Motor neuron (in vitro differentiated cells): ENCODE measurements at regions not wholly inside any gene's neighbourhood (a gene's known extent, or its start where the extent isn't known, plus 50 kb on each side); places are given as distances from the start of the nearest gene placed in this dataset.

Experiments
- ATAC-seq, 8 experiments: fragments of 200-7000 bp; cut with Tn5 transposase; replicated peaks in 6 of 8; 2 replicates each; pipeline ENCODE4 v1.8.0; 2021; ENCODE audit warnings: mild to moderate bottlenecking in 8 of 8, moderate library complexity in 8 of 8
- H3K27ac ChIP-seq, 2 donors: fragments of 250-450 bp; sonication (Bioruptor Pico); 2 replicates each; pipeline ENCODE4 v1.9.0; 2021; ENCODE audit warnings: antibody characterized with exemption in 2 of 2, mild to moderate bottlenecking in 2 of 2, moderate library complexity in 1 of 2
- H3K4me1 ChIP-seq, 2 donors: fragments of 250-450 bp; sonication (Bioruptor Pico); replicated peaks in 1 of 2; 2 replicates each; pipeline ENCODE4 v1.6.1; 2021; ENCODE audit warnings: antibody characterized with exemption in 2 of 2, mild to moderate bottlenecking in 2 of 2, moderate library complexity in 1 of 2
- H3K4me3 ChIP-seq, 5 donors: fragments of 250-450 bp; sonication (Bioruptor Pico); 2 replicates each; pipeline ENCODE4 v1.9.0; 2021; ENCODE audit warnings: antibody characterized with exemption in 5 of 5, mild to moderate bottlenecking in 5 of 5, moderate library complexity in 4 of 5
- WGBS, 10 experiments: fragments of 450-650 bp; shearing (Covaris generic); methylation state at CpG; one replicate each; pipeline ENCODE4 v1.0.0; 2022; 5-methylcytosine and 5-hydroxymethylcytosine counted together
- in situ Hi-C, 9 experiments: fragments of 400-800 bp; cut with MboI; loops; one replicate each; pipeline ENCODE4 v1.15.0; 2021; ENCODE audit warnings: low sequenced_read_pairs in 9 of 9, low pct_unique_long_range_greater_than_20kb in 2 of 9; ENCODE audit not compliant: unreplicated experiment in 9 of 9

DNA sequence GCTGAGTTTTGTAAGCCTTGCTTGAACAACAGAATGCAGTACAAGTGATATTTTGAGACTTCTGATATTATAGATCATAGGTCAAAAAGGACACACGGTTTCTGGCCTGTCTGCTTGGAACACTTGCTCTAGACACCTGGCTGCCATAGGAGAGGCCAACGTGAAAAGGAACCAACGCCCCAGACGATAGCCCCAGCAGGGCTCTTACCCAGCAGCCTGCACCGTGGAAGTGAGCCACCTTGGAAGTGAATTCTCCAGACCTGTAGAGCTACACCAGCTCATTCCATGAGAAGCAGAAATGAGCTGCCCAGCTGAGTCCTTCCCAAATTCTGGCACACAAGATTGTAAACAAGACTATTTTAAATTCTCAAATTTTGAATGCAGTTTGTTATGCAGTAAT, 323.1 kb downstream of the FBXO8 start:
- in situ Hi-C loops: no loop called here
- H3K4me1 ChIP-seq: no peaks in the 10 kb centered on the region
- no peak for ATAC-seq

DNA sequence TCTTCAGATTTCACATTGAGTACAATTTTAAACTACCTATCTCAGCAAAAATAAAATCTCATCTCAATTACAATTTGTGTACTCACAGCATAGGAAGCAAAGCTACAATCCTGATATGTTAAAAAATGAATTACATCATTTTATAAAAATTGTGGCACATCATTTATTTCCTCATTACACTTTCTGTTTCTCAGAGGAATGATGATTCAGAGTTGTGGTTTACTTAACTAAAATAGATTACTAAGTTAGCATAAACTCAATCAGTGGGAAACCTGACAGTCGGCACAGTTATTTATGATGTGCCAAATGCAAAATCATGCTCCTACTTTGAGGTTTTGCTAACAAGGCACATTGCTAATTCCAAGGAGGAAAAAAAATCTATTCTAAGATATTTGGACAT, 325.0 kb downstream of the FBXO8 start:
- in situ Hi-C loops: no loop called here
- no peak overlapping the region for H3K4me3 ChIP-seq
- ATAC-seq: peak in 1 of 8 experiments; percentile 72
- H3K27ac ChIP-seq: no peak overlapping the region
- 0 to 91% (median 21%) methylated on average over 1 of the region's 1 CpG; no CpG with 5 or more reads in 2 of the 10 experiments for WGBS, 10 experiments
- H3K4me1 ChIP-seq: no peaks in the 10 kb centered on the region

More for the DNA sequence above, 323.1 kb downstream of the FBXO8 start:
- Histone ChIP-seq H3K27ac (no peak overlapping the region), H3K4me3 (no peak overlapping the region)
- 22 to 85% (median 70%) methylated on average over 2 to 5 of the region's 5 CpGs; no CpG with 5 or more reads in 4 of the 10 experiments for WGBS, 10 experiments

DNA sequence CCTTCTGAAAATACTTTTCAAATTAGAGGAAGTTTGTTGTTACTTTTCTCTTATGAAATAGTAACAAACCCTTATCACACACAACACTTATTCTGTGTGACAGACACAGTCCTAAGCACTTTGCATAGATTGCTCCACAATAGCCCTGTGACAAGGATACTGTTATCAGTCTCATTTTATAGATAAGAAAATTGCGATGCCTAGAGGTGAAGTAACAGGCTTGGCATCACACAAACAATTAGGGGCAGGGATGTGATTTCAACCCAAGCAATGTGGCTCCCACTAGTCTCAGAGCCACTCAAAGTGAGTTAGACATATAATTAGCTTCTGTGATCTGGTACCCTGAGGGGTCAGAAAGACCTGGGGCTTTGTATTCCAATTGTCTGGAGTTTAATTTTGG, 339.9 kb downstream of the FBXO8 start:
- H3K4me3 ChIP-seq: no peak overlapping the region
- H3K4me1 ChIP-seq: no peaks in the 10 kb centered on the region
- 40 to 100% (median 100%) methylated on average over 1 of the region's 1 CpG; no CpG with 5 or more reads in 5 of the 10 experiments for WGBS, 10 experiments

DNA sequence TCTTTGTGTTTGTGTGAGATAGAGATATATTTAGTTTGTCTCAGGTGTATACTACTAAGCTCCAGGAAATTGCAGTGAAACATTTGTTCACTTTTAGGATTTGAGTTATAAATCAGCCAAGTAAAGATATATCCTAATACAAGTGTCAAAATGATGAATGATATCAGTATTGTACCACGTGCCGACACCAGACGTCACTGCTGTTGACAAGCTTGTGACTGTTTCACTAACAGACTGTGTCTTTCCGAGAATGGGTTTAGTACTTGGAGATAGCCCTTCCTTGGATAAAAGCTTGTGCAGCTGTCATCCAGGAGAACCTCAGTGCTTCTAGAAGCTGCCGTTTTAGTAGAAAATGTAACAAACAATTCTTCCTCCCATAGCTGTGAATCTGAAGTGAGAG, 343.3 kb downstream of the FBXO8 start:
- Histone ChIP-seq H3K4me3 (no peak overlapping the region), H3K4me1 (peaks cover 6 to 19% of the 10 kb centered on the region in 2 donors), H3K27ac (no peak overlapping the region)
- no peak for ATAC-seq
- in situ Hi-C loops: no loop called here
- WGBS, 10 experiments: 0 to 93% (median 72%) methylated on average over 1 to 5 of the region's 5 CpGs; no CpG with 5 or more reads in 3 of the 10 experiments

More for the DNA sequence above, 339.9 kb downstream of the FBXO8 start:
- no peak overlapping the region for H3K27ac ChIP-seq
- no peak for ATAC-seq
- in situ Hi-C loops: no loop called here

DNA sequence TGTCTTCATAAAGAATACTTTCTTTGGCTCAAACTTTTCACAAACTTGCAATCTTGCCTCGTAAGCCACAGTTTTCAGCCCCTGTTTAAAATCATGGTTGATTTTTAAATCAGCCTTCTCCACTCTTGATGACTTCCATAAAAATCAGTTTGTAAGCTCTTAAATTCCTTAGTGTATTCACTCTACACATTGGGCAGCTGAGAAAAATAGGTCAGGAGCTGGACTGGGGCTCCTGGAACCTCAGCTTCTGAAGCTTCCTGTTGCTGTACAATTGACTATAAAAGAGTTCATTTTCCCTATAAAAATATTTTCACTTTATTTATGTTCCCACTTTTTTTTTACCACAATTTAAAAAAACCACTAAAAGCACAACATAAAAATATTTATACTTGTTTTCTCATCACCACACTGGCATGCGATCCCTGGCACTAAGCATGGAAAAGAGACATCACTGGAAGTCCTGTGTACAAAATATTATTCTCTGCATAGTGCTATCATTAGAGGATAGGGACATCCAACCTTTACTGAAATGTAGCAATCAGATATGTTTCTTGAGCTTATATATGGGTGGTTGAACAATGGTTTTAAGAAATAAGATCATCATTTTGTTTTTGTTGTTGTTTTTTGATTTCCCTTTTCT, 345.7 kb downstream of the FBXO8 start:
- H3K27ac ChIP-seq: no peak overlapping the region
- in situ Hi-C loops: no loop called here
- H3K4me1 ChIP-seq: peaks cover 8 to 23% of the 10 kb centered on the region in 2 donors
- 0 to 86% (median 63%) methylated on average over 1 to 2 of the region's 2 CpGs for WGBS, 10 experiments
- H3K4me3 ChIP-seq: no peak overlapping the region
- no peak for ATAC-seq

DNA sequence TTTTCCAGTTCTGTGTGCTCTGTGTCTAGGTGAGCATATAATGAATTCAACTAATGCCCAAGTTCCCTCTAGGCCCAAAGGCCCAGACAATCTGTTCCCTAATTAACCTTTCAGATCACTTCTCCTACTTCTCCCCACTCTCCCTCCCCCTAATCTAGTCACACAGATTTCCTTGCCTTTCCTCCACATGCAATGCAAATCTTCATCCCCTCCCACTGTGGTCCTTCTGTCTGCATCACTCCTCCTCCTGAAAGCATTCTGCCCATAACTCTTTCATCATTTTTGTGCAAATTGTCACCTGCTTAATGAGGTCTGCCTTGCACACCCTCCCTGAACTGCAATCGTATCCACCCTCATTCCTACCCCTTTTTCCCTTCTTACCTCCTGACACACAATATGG, 346.6 kb downstream of the FBXO8 start:
- in situ Hi-C loops: no loop called here
- Histone ChIP-seq H3K27ac (no peak overlapping the region), H3K4me3 (no peak overlapping the region), H3K4me1 (peaks cover 8 to 23% of the 10 kb centered on the region in 2 donors)
- peak in 4 of 8 experiments; percentile 29 to 78 (median 52) for ATAC-seq
- WGBS, 10 experiments: 0 to 38% (median 0%) methylated on average over 1 of the region's 1 CpG; no CpG with 5 or more reads in 3 of the 10 experiments

DNA sequence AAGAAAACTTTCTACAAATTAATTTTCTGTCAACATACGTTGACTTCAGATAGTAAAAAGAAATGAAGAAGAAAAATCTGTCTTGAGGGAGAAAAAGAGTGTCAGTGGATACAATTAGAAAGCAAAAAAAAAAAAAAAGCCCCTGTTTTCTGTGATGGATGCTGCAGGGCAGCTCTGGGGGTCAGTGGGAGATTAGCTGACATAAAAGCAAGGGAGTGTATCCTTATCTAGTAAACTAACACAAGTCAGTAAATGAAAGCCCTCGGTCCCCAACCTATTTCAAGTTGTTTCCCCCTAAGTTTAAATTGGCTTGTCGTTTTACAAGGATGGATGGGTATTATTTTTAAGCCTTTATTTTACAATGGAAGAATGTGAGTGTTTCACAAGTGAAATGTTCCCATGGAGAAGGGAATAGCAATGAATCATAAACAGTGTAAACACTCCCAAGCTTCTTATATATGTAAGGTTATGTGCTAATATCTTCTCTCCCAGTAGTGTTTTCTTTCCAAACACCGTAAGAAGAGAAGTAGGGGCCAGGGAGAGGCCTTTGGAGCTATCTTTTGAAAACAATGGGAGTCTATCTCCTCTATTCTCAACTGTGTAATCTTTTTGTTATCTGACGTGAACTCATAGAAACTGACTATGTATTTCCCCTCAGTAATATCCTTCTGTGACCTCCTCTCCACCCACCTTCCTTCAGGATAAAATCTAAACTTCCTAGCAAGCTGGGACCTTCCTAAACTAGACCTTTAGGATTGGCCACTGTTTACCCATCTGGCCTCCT, 347.7 kb downstream of the FBXO8 start:
- H3K4me3 ChIP-seq: no peak overlapping the region
- H3K27ac ChIP-seq: no peak overlapping the region
- no peak for ATAC-seq
- 10 to 69% (median 47%) methylated on average over 1 to 5 of the region's 5 CpGs for WGBS, 10 experiments
- in situ Hi-C loops: no loop called here
- peaks cover 8 to 26% of the 10 kb centered on the region in 2 donors for H3K4me1 ChIP-seq

DNA sequence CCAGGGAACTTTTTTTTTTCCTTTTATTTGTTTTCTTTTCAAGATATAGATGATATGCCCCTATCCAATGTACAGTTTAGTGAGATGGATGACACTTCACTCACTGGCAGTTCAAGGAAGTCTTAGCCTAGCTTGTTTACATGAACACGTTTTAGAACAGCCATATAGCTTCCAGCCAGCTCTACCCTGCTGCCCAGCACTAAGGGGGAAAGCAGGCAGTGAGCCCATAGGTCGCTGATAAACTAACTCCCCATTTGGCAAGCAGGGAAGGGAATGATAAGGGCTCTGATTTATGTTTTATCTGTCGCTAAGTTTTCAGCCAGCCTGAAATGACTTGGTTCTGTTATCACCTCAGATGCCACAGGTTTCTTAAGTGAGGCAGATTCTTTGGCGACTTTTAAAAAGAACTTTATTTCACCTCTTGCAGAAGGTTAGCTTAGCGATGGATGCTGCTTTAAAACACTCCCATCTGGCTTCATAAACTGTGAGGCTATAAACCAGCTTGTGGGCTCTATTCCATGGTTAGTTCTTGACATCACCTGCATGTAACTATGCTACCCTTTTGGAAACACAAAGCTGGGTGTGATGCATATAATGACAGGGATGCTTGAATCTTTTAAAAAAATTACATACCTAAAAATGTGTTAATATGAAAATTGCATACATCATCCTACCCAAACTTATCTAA, 348.4 kb downstream of the FBXO8 start:
- Histone ChIP-seq H3K27ac (no peak overlapping the region), H3K4me3 (no peak overlapping the region), H3K4me1 (peaks cover 8 to 32% of the 10 kb centered on the region in 2 donors)
- WGBS, 10 experiments: 32 to 74% (median 53%) methylated on average over 1 to 5 of the region's 5 CpGs
- no peak for ATAC-seq
- in situ Hi-C loops: no loop called here

DNA sequence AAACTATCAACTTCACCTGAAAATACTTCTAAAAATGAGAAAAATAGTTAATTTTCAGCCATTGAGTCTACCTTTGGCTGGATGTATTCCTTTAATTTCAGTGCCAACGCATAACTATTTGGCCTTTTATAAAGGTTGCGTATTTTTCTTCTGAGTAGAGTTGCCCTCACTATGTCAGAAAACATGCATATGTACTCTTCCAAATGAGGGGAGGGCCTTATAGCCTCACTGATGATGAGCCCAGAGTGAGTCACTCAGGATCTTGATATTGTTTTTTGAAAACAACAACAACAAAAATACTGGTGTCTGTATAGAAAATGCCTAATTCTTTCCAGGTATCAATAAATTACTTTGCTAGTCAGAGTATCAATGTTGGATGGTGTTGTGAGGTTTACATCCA, 349.3 kb downstream of the FBXO8 start:
- in situ Hi-C loops: no loop called here
- WGBS, 10 experiments: 0 to 86% (median 50%) methylated on average over 1 to 2 of the region's 2 CpGs; no CpG with 5 or more reads in 1 of the 10 experiments

DNA sequence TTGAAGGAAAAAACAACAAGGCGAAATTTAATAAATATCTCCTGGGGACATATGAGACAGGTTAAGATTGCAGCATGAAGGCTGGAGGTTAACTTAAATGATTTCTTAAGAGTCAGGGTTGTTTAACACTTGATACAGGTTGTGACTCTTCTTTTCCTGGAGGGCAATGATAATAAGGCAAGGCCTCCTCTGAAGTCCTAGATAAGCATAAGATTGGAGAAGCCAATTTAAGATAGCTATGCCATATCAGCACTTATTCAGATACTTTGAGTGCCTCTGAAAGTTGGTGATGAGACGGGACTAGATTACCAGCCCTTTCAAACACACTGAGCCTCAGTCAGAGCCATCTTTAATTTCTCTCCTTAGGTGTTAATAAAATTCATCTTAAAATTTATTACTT, 350.8 kb downstream of the FBXO8 start:
- 50 to 100% (median 82%) methylated on average over 1 to 2 of the region's 2 CpGs; no CpG with 5 or more reads in 1 of the 10 experiments for WGBS, 10 experiments
- no peak overlapping the region for H3K27ac ChIP-seq
- ATAC-seq: no peak
- H3K4me3 ChIP-seq: no peak overlapping the region
- in situ Hi-C loops: no loop called here
- peaks cover 8 to 33% of the 10 kb centered on the region in 2 donors for H3K4me1 ChIP-seq

More for the DNA sequence above, 349.3 kb downstream of the FBXO8 start:
- ATAC-seq: peak in 2 of 8 experiments; percentile 65 to 85
- no peak overlapping the region for H3K4me3 ChIP-seq
- peaks cover 8 to 33% of the 10 kb centered on the region in 2 donors for H3K4me1 ChIP-seq
- H3K27ac ChIP-seq: no peak overlapping the region

DNA sequence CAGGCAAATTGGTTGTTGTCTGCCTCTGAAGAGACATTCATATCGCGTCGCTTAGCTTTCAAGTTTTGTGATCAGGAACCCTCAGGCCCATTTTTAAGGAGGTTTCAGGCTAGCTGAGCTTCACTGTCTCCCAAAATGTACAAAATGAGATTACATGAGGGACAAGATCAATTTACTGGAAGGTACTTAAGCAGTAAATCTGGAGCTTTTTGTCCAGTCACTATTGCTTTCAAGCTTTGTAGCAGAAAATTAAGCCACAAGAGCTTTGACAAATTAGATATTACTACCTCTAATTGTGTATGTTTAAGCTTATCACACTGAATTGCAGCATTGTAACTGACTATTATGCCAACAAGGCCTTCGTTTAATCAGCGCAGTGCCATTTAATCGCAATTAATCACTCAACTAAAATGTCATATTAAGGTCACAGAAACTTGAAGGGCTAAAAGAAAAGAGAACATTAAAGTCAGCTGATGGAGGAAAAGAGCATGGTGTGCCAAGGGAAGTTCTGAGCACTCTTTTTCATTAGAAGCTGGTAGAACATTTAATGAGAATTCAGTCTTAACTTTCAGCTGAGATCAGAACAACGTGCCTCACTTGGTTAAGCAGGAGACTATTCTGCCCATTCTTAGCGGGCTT, 353.0 kb downstream of the FBXO8 start:
- in situ Hi-C loops: no loop called here
- H3K4me3 ChIP-seq: no peak overlapping the region
- WGBS, 10 experiments: 75 to 100% (median 87%) methylated on average over 1 to 8 of the region's 8 CpGs
- no peak overlapping the region for H3K27ac ChIP-seq
- peak in 4 of 8 experiments; percentile 17 to 44 (median 32) for ATAC-seq
- peaks cover 3 to 16% of the 10 kb centered on the region in 2 donors for H3K4me1 ChIP-seq

DNA sequence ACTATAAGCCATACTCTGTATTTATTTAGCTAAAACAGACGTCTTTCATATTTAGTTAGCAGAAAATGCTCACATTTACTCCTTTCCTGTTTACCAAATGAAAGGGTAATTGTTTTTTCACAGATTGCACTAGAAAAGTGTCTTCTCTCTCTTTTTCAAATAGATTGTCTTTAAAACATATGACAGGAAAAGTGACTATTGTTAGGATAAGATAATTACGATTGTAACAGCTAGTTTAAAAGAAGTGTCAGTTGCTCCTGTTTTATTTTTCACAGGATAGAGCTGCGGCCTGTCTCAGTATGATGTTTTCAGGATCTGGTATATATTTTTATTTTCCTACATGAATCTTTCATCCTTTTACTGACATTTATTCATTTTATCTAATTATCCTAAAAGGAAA, 353.5 kb downstream of the FBXO8 start:
- no peak overlapping the region for H3K4me3 ChIP-seq
- no peak for ATAC-seq
- peaks cover 0 to 12% of the 10 kb centered on the region in 2 donors for H3K4me1 ChIP-seq
- no peak overlapping the region for H3K27ac ChIP-seq
- WGBS, 10 experiments: 50 to 100% (median 87%) methylated on average over 1 to 3 of the region's 3 CpGs
- in situ Hi-C loops: no loop called here

DNA sequence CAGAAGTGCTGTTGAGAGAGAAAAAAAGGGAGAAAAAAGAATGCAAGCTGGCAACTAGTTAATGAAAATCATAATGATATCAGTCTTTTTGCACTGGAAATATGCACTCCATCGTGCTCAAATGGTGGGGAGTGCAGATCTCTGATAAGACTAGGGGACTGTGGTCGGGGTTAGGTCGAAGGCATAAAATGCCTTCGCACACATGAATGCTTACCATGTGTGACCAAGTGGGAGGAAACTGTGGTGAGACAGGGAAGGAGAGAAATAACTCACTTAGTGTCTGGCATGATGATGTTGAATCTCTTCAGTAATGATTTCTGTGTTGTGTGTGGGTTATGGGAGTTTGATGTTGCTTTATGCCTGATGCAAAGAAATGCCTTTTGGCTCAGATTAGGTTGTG, 358.9 kb downstream of the FBXO8 start:
- WGBS, 10 experiments: 28 to 93% (median 66%) methylated on average over 1 to 4 of the region's 4 CpGs; no CpG with 5 or more reads in 2 of the 10 experiments
- Histone ChIP-seq H3K4me1 (no peaks in the 10 kb centered on the region), H3K4me3 (no peak overlapping the region), H3K27ac (no peak overlapping the region)
- ATAC-seq: peak in 1 of 8 experiments; percentile 56
- in situ Hi-C loops: no loop called here
